H9 (cell line): ENCODE measurements at regions not wholly inside any gene's neighbourhood (a gene's known extent, or its start where the extent isn't known, plus 50 kb on each side); places are given as distances from the start of the nearest gene placed in this dataset.

ENCODE experiments used
- DNase-seq: peaks from one replicate; pipeline ENCODE4 v3.0.0-alpha.2; 2017
- H2AFZ ChIP-seq: one replicate; pipeline ENCODE4 v1.6.1; 2013; ENCODE audit warnings: mild to moderate bottlenecking, low read length, control low read depth, moderate library complexity
- H2AK5ac ChIP-seq: 2 replicates; pipeline ENCODE4 v1.6.1; 2013; ENCODE audit warnings: low read length, control low read depth, mixed read lengths; ENCODE audit not compliant: insufficient read length
- H2BK120ac ChIP-seq: one replicate; pipeline ENCODE4 v1.6.1; 2013; ENCODE audit warnings: low read depth, mild to moderate bottlenecking, low read length, control low read depth, inconsistent platforms; ENCODE audit not compliant: poor library complexity, severe bottlenecking
- H2BK12ac ChIP-seq: 2 replicates; pipeline ENCODE4 v1.6.1; 2013; ENCODE audit warnings: low read length, control low read depth, mixed read lengths, low read depth; ENCODE audit not compliant: insufficient read length
- H2BK15ac ChIP-seq: 2 replicates; pipeline ENCODE4 v1.6.1; 2013; ENCODE audit warnings: low read depth, low read length, control low read depth
- H2BK20ac ChIP-seq: one replicate; pipeline ENCODE4 v1.6.1; 2013; ENCODE audit warnings: low read depth, mild to moderate bottlenecking, low read length, control low read depth, inconsistent platforms; ENCODE audit not compliant: poor library complexity, severe bottlenecking
- H2BK5ac ChIP-seq: 2 replicates; pipeline ENCODE4 v1.6.1; 2013; ENCODE audit warnings: low read length, control low read depth, mixed read lengths; ENCODE audit not compliant: insufficient read length
- H3K14ac ChIP-seq: 2 replicates; pipeline ENCODE4 v1.6.1; 2013; ENCODE audit warnings: low read length, control low read depth; ENCODE audit not compliant: insufficient read depth
- H3K18ac ChIP-seq: 2 replicates; pipeline ENCODE4 v1.6.1; 2013; ENCODE audit warnings: low read depth, mild to moderate bottlenecking, mixed read lengths, low read length, control low read depth; ENCODE audit not compliant: insufficient read length
- H3K23ac ChIP-seq: 2 replicates; pipeline ENCODE4 v1.6.1; 2013; ENCODE audit warnings: low read length, control low read depth, mixed read lengths, low read depth; ENCODE audit not compliant: insufficient read length
- H3K23me2 ChIP-seq: 2 replicates; pipeline ENCODE4 v1.6.1; 2013; ENCODE audit warnings: low read depth, mild to moderate bottlenecking, mixed read lengths, low read length, control low read depth; ENCODE audit not compliant: insufficient read length, poor library complexity, severe bottlenecking
- H3K27ac ChIP-seq: 2 replicates; pipeline ENCODE4 v1.5.1; 2013; ENCODE audit warnings: low read length, control low read depth, mixed read lengths, low read depth; ENCODE audit not compliant: insufficient read length
- H3K27me3 ChIP-seq: 2 replicates; pipeline ENCODE4 v1.6.1; 2013; ENCODE audit warnings: low read length, control low read depth, inconsistent platforms; ENCODE audit not compliant: insufficient read depth
- H3K4ac ChIP-seq: 2 replicates; pipeline ENCODE4 v1.6.1; 2013; ENCODE audit warnings: low read depth, mild to moderate bottlenecking, control low read depth, inconsistent platforms, low read length, moderate library complexity
- H3K4me1 ChIP-seq: 2 replicates; pipeline ENCODE4 v1.6.1; 2013; ENCODE audit warnings: low read length, control low read depth, inconsistent platforms; ENCODE audit not compliant: insufficient read depth
- H3K4me2 ChIP-seq: 2 replicates; pipeline ENCODE4 v1.6.1; 2013; ENCODE audit warnings: low read length, control low read depth, mixed read lengths; ENCODE audit not compliant: insufficient read length, insufficient read depth
- H3K56ac ChIP-seq: 2 replicates; pipeline ENCODE4 v1.6.1; 2013; ENCODE audit warnings: low read depth, mild to moderate bottlenecking, mixed read lengths, low read length, control low read depth; ENCODE audit not compliant: insufficient read length
- H3K79me1 ChIP-seq: 2 replicates; pipeline ENCODE4 v1.6.1; 2013; ENCODE audit warnings: low read depth, mild to moderate bottlenecking, moderate library complexity, low read length, control low read depth, inconsistent platforms; ENCODE audit not compliant: insufficient read depth, poor library complexity, severe bottlenecking
- H3K79me2 ChIP-seq: 2 replicates; pipeline ENCODE4 v1.6.1; 2013; ENCODE audit warnings: low read length, control low read depth, inconsistent platforms; ENCODE audit not compliant: insufficient read depth
- H3K9ac ChIP-seq: 2 replicates; pipeline ENCODE4 v1.6.1; 2013; ENCODE audit warnings: low read length, control low read depth, mixed read lengths; ENCODE audit not compliant: insufficient read length; ENCODE audit errors: extremely low read depth
- H3K9me3 ChIP-seq: one replicate; pipeline ENCODE4 v1.6.1; 2013; ENCODE audit warnings: low read depth, low read length, inconsistent platforms; ENCODE audit not compliant: control insufficient read depth
- H3T11ph ChIP-seq: one replicate; pipeline ENCODE4 v1.6.1; 2013; ENCODE audit warnings: mild to moderate bottlenecking, low read length, control low read depth, inconsistent platforms
- H4K20me1 ChIP-seq: one replicate; pipeline ENCODE4 v1.6.1; 2013; ENCODE audit not compliant: control insufficient read depth, insufficient read length, insufficient read depth
- H4K5ac ChIP-seq: 2 replicates; pipeline ENCODE4 v1.6.1; 2013; ENCODE audit warnings: low read depth, mild to moderate bottlenecking, mixed read lengths, low read length, control low read depth; ENCODE audit not compliant: insufficient read length
- H4K8ac ChIP-seq: replicated peaks from 2 replicates; pipeline ENCODE4 v1.6.1; 2013; ENCODE audit warnings: low read length, control low read depth, mixed read lengths, low read depth; ENCODE audit not compliant: insufficient read length
- H4K91ac ChIP-seq: 2 replicates; pipeline ENCODE4 v1.6.1; 2013; ENCODE audit warnings: low read depth, mild to moderate bottlenecking, moderate library complexity, mixed read lengths, low read length, control low read depth; ENCODE audit not compliant: insufficient read length
- H3K27ac Mint-ChIP-seq, 3 experiments: 2 replicates in 2 of 3; 3 replicates in 1 of 3; pipeline ENCODE4 v1.8.0; 2020 to 2021; ENCODE audit warnings: mixed read lengths in 3 of 3, mild to moderate bottlenecking in 1 of 3, moderate library complexity in 1 of 3
- H3K27me3 Mint-ChIP-seq: 2 replicates; pipeline ENCODE4 v1.8.0; 2021; ENCODE audit warnings: low read depth, mild to moderate bottlenecking, moderate library complexity, mixed read lengths
- H3K36me3 Mint-ChIP-seq, 3 experiments: 2 replicates in 2 of 3; 3 replicates in 1 of 3; pipeline ENCODE4 v1.8.0; 2020 to 2021; ENCODE audit warnings: low read depth in 3 of 3, mixed read lengths in 3 of 3; ENCODE audit not compliant: insufficient read depth in 1 of 3
- H3K4me1 Mint-ChIP-seq, 2 experiments: 2 replicates each; pipeline ENCODE4 v1.8.0; 2020; ENCODE audit warnings: mixed read lengths in 2 of 2
- H3K4me3 Mint-ChIP-seq, 2 experiments: 2 replicates in 1 of 2; 3 replicates in 1 of 2; pipeline ENCODE4 v1.8.0; 2020 to 2021; ENCODE audit warnings: mild to moderate bottlenecking in 2 of 2, mixed read lengths in 2 of 2, moderate library complexity in 1 of 2
- H3K9me3 Mint-ChIP-seq, 2 experiments: 2 replicates in 1 of 2; 3 replicates in 1 of 2; pipeline ENCODE4 v1.8.0; 2020; ENCODE audit warnings: mild to moderate bottlenecking in 2 of 2, mixed read lengths in 2 of 2, moderate library complexity in 1 of 2
- WGBS: extraction: QIAGEN DNeasy Blood & Tissue Kit; methylation state at CpG from one replicate; pipeline ENCODE4 v1.1.7; 2013; ENCODE audit warnings: missing lambda C conversion rate, low lambda C conversion rate, mixed read lengths; ENCODE audit not compliant: insufficient read length; ENCODE audit errors: extremely low coverage; 5-methylcytosine and 5-hydroxymethylcytosine counted together
- TF ChIP-seq, protein P1 (sequence below): fragments of 200-600 bp; sonication (generic); conservative IDR thresholded peaks from 3 replicates; pipeline ENCODE4 v1.8.0; 2021; ENCODE audit warnings: antibody characterized with exemption, mild to moderate bottlenecking

DNA sequence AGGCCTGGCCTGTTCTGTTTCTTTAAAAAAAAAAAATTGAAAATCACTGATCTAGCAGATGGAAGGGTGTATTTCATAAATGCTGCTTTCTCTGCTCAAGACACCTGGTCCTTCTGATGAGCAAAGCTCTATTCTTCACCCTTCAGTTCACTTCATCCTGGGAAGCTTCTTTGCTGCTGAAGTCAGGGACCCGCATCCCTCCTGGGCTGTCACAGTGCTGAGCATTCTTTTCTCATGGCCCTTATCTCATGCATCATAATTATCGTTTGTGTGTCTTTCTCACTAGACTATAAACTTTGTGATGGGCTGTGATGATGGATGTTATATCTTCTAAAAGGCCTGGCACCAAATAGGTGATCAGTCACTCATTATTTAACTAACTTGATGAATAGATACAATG lies 461.0 kb downstream of the GADD45G start:
- Histone ChIP-seq H3K18ac (no peak overlapping the region), H3T11ph (no peak overlapping the region), H4K91ac (no peak overlapping the region), H3K79me1 (no peaks in the 10 kb centered on the region), H3K9me3 (no peaks in the 10 kb centered on the region), H2AK5ac (no peak overlapping the region), H3K23ac (no peak overlapping the region), H3K4me1 (no peaks in the 10 kb centered on the region), H4K5ac (no peak overlapping the region), H4K20me1 (no peaks in the 10 kb centered on the region), H2BK120ac (no peak overlapping the region), H4K8ac (no peak overlapping the region), H3K4me2 (no peak overlapping the region), H3K4ac (no peak overlapping the region), H3K79me2 (no peaks in the 10 kb centered on the region), H3K27me3 (no peaks in the 10 kb centered on the region), H2AFZ (no peak overlapping the region), H3K56ac (no peak overlapping the region), H3K27ac (no peak overlapping the region), H2BK15ac (no peak overlapping the region), H2BK20ac (no peak overlapping the region), H2BK12ac (no peak overlapping the region), H3K9ac (no peak overlapping the region), H3K23me2 (no peaks in the 10 kb centered on the region), H2BK5ac (no peak overlapping the region), H3K14ac (no peak overlapping the region)
- H3K36me3 Mint-ChIP-seq: no peaks in the 10 kb centered on the region
- no peaks in the 10 kb centered on the region for H3K9me3 Mint-ChIP-seq
- peaks cover 5% of the 10 kb centered on the region for H3K27me3 Mint-ChIP-seq
- H3K27ac Mint-ChIP-seq: no peak overlapping the region
- WGBS: no CpG with 5 or more reads among the region's 2 CpGs
- H3K4me1 Mint-ChIP-seq: peaks cover 9 to 12% of the 10 kb centered on the region in 2 experiments
- DNase-seq: no peak
- H3K4me3 Mint-ChIP-seq: no peak overlapping the region
- TF ChIP-seq, protein P1, sequence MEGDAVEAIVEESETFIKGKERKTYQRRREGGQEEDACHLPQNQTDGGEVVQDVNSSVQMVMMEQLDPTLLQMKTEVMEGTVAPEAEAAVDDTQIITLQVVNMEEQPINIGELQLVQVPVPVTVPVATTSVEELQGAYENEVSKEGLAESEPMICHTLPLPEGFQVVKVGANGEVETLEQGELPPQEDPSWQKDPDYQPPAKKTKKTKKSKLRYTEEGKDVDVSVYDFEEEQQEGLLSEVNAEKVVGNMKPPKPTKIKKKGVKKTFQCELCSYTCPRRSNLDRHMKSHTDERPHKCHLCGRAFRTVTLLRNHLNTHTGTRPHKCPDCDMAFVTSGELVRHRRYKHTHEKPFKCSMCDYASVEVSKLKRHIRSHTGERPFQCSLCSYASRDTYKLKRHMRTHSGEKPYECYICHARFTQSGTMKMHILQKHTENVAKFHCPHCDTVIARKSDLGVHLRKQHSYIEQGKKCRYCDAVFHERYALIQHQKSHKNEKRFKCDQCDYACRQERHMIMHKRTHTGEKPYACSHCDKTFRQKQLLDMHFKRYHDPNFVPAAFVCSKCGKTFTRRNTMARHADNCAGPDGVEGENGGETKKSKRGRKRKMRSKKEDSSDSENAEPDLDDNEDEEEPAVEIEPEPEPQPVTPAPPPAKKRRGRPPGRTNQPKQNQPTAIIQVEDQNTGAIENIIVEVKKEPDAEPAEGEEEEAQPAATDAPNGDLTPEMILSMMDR: no peak
